KBM-7 (cell line): ENCODE measurements at regions not wholly inside any gene's neighbourhood (a gene's known extent, or its start where the extent isn't known, plus 50 kb on each side); places are given as distances from the start of the nearest gene placed in this dataset.

Experiments
- DNase-seq: peaks from one replicate; pipeline ENCODE4 v3.0.0-alpha.2; 2015
- in situ Hi-C: fragments of 300-500 bp; cut with MboI; formaldehyde crosslinking; loops from 2 replicates; pipeline ENCODE4 v1.14.3; 2020; ENCODE audit warnings: low sequenced_read_pairs, low pct_unique_long_range_greater_than_20kb, mixed read lengths

DNA sequence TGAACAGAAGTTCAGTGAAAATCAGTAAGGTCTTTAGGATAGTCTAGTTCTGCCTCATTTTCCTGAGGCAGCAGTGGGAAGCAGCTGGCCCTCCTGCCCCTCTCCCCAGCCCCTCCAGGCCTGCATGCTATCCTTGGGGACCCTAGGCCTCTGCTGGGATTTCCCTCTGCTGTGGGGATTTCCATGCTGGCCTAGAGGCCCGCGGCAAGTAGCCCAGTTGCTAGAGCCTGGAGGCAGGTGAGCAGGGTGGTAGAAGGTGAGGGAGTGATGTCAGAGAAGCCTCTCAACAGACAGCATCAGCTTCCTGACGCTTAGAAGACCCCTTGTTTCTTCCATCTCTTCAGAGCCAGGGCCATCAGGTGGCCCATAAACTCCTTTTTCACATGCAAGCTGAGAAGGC lies 305.8 kb upstream of the THBS1 start:
- in situ Hi-C loops = no loop called here
- DNase-seq = no peak

- no peak for DNase-seq
Measured at GRCh38 chr15:39279311-39279710, 301.6 kb upstream of the THBS1 start.

GRCh38 chr15:39281094-39281493 lies 299.8 kb upstream of the THBS1 start:
- in situ Hi-C loops = no loop called here
- DNase-seq = no peak

More at GRCh38 chr15:39279311-39279710, 301.6 kb upstream of the THBS1 start:
- in situ Hi-C loops = no loop called here

DNA sequence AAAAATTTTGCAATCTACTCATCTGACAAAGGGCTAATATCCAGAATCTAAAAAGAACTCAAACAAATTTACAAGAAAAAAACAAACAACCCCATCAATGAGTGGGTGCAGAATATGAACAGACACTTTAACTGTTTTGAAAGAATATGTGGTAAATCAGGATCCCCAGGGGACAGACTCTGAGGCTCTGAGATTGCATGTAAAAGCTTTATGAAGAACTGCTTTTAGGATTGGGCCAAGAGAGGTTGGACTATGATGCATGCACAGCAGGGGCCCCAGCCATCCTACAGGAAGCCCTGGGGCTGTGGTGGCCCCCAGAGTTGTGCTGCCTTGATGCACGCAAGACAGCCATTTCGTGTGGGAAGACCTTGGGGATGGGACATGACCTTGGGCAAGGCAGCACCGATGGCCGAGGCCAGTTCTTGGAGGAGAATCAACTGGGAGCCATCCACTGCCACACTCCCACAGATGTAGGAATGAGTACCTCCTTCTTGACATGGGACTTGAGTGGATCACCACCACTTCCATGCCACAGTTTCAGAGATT lies 298.1 kb upstream of the THBS1 start:
- in situ Hi-C loops = no loop called here
- DNase-seq = no peak

- DNase-seq = no peak
- in situ Hi-C loops = no loop called here
Measured at GRCh38 chr15:39283531-39283930, 297.3 kb upstream of the THBS1 start.

DNA sequence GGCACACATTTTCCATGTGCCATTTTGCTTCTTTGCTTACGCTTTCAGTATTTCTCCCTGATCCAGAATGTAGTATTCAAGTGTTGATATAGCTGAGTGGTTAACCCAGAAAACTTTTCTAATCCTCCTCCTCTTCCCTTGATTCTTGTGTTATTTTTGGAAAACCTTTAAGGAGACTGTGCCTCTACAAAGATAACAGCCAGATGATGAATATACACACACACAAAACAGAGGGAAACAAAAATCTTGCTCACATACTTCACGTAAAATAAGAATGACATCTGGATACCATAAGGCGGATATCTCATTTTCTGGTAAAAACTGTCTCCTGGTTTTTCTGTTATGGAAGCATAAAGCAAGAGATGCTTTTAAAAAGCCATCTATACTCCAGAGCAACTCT lies 295.8 kb upstream of the THBS1 start:
- in situ Hi-C loops = no loop called here
- no peak for DNase-seq

DNA sequence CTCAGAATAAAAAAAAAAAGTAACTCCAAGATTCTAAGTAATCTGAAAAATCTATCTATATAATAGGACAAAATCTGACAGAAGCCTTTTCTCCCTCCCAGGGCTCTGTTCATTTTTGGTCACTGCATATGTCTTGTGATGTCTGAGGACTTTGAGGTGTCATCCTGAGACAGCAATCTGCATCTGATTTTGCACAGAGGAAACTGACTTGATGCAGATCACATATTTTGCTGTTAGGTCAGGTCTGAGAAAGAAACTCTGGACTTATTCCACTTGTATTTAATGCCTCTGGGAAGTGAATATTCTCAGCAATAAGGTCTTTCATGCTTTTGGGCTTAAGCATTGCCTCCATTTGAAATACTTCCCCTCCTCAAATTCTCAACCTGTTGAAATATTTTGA lies 295.2 kb upstream of the THBS1 start:
- in situ Hi-C loops = no loop called here
- DNase-seq = no peak

DNA sequence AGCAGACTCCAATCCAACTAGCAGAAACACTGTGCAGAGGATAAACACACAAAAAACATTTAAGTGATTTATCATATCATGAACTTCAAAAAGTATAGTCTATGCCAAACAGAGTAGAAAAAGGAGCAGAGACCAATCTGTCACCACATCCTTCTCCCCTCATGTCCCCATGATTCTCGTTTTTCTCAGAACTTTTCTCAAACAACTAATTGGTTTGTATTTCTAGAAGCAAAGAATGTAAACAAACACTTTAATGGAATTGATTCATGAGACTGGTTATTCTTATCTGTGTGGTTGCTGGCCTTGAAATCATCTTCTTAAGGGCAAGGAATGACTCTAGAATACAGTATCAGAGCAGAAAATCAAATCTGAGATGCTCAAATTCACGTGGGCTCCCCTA lies 294.2 kb upstream of the THBS1 start:
- DNase-seq = no peak
- in situ Hi-C loops = no loop called here

- no peak for DNase-seq
- in situ Hi-C loops = no loop called here
Measured at GRCh38 chr15:39287322-39288195, 293.3 kb upstream of the THBS1 start.

DNA sequence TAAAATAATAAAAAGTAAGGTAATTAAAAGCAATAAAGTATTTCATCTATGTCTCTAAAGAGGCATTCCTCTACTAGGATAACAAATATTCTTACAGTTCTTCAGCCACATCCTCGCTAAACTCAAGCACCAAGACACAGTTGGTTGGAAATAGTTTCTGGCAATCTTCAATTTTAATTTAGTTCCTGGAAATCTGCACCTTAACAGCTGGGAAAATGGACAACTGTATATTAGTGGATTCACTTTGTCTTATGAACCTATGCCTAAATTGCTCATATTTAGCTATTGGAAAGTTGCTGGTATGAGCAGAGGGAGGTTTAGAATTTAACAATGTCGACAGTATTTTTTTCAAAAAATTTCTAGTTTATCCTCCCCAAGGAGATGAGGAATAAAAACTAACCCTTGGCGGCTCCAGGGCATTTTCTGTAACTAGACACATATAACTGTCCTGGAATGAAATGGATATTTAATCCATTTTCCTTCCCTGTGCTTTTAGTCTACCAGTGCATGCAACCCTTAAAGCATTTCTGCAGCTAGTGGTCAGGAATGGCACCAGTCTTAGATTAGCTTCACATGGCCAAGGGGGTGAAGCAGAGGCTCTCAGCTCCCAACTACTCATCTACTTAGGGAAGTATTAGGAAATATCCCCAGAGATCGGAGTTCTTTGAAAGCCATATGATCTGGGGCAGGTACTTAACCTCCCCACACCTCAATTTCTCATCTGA lies 290.0 kb upstream of the THBS1 start:
- DNase-seq = no peak
- in situ Hi-C loops = no loop called here

DNA sequence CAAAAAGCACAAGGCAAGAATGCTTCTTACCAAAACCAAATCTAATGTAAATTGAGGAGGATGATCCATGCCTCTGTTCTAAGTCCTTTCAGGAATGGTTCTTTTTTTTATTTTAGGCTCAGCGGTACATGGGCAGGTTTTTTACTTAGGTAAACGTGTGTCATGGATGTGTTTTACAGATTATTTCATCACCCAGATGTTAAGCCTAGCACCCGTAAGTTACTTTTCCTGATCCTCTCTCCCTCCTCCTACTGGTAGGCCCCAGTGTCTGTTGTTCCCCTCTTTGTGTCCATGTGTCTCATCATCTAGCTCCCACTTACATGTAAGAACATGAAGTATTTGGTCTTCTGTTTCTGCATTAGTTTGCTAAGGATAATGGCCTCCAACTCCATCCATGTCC lies 289.2 kb upstream of the THBS1 start:
- DNase-seq = no peak
- in situ Hi-C loops = no loop called here

DNA sequence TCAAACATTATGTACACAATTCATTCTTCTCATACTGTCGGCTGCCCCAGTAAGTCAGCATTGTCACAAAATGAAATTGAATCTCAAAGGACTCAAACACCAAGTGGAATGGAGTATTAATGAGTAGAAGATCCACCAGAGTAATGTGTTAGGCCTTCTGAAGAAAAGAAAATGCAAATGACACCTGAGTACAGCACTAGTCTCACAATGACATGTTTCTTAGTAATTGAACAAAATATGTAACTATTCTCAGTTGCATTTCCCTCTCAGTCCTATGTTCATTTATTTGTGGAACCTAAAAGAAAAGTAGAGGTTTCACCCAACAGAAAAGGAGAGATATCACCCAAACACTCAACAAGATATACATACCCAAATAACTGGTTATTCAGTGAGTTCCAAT lies 283.9 kb upstream of the THBS1 start:
- DNase-seq = no peak
- in situ Hi-C loops = no loop called here

DNA sequence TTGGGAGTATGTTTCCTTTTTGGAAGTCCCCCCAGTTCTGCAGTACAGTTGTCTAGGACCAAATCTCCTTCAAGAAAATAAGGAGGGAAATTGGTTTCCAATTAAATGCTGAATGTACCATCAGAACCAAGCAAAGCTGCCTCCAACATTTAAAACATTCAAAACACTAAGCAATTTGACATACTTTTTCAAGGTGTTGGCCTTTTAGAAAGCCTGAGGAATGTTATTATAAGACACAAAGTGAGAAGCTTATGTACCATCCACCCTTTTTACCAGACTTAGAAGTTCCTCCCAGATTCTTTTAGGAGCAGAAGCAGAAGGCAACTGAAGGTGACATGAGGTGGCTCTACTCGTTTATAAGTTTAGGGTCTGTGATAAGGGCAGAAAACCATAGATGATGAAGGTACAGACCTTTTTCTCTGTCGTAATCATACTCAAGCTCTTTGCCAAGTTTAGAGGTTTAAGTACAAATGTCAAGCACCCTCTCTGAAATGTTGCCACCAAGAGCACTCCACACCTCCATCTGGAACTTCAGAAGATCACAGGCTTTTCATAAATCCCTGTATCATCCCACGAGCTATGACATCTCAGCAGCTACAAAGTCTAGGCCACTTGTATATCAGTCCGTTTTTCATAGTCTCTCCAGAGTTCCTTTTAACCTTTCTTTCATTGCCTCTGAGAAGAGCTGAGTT lies 282.5 kb upstream of the THBS1 start:
- in situ Hi-C loops = no loop called here
- DNase-seq = no peak

DNA sequence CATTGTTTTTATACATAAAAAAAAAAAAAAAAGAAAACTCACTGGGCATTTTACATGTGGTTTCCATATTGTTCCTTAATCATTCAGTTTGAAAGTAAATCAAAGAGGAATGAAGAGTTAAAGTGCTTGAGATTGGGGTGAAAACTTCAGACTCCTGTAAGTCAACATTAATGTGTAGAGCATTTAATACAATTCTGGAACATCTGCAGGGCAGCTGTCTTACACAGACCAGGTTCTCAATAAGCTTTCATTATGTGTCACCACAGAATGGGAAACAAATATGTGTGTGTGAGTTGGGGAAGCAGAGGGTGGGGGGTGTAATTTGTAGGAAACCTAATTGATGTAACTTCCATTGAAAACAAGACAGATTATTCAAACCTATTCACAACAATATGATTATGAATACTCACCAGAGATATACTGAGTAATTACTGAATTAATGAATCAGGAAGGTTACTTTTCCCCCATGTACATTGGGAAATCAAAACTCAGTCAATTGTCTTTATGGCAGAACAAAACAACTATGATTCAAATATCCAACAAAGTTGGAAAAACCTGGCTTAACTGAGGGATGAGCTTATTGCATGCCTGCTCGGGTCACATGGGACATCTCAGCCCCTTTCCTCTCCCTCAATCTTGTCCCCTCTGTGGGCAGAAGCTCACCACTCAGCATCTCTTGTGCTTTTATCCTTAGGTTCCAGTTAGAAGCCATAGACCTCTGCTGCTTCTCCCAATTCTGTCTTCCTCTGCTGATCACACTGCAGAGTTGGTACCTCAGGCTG lies 281.2 kb upstream of the THBS1 start:
- no peak for DNase-seq
- in situ Hi-C loops = loop anchor here (25.0 kb wide), 1 partner anchor 288 kb away; the partner anchor contains the start of gene THBS1

GRCh38 chr15:39300451-39301153 lies 280.3 kb upstream of the THBS1 start:
- DNase-seq = no peak
- in situ Hi-C loops = loop anchor here (25.0 kb wide), 1 partner anchor 287 kb away; the partner anchor contains the start of gene THBS1

GRCh38 chr15:39301589-39301999 lies 279.3 kb upstream of the THBS1 start:
- in situ Hi-C loops = loop anchor here (25.0 kb wide), 1 partner anchor 286 kb away; the partner anchor contains the start of gene THBS1

DNA sequence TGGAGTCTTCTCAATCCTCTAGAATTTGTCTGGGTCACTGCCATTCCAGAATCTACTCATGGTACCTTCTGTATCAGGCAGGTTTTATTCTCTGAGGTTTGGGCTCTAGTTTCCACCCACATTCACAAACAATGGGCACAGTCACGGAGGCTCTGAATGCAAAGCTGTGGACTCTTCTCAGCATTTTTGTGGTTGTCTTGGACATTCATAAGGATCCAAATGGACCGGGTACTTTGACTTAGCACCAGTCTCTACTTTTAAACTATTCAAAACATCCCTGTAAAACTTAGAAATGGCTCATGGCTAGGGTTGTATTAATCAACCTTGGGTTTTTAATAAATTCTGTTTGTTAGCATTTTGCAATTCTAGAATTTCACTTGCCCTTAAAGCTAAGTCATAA lies 277.9 kb upstream of the THBS1 start:
- in situ Hi-C loops = loop anchor here (25.0 kb wide), 1 partner anchor 284 kb away; the partner anchor contains the start of gene THBS1
- no peak for DNase-seq

More at GRCh38 chr15:39301589-39301999, 279.3 kb upstream of the THBS1 start:
- no peak for DNase-seq
